EH (cell line): ENCODE measurements at regions not wholly inside any gene's neighbourhood (a gene's known extent, or its start where the extent isn't known, plus 50 kb on each side); places are given as distances from the start of the nearest gene placed in this dataset.

Experiments
- DNase-seq: peaks from one replicate; pipeline ENCODE4 v3.0.0-alpha.2; 2015; ENCODE audit warnings: low read depth

- DNase-seq, result no peak
Observed at GRCh38 chr6:165749163-165749562, 86.1 kb upstream of the PDE10A start.

GRCh38 chr6:165748390-165748789, 85.3 kb upstream of the PDE10A start:
- DNase-seq, result no peak

- no peak for DNase-seq
Observed at GRCh38 chr6:165747963-165748362, 84.9 kb upstream of the PDE10A start.

GRCh38 chr6:165746331-165746730, 83.3 kb upstream of the PDE10A start:
- DNase-seq, result no peak

GRCh38 chr6:165745492-165745891, 82.5 kb upstream of the PDE10A start:
- DNase-seq, result no peak

GRCh38 chr6:165744555-165745228, 81.7 kb upstream of the PDE10A start:
- no peak for DNase-seq

- no peak for DNase-seq
Observed at GRCh38 chr6:165743366-165743898, 80.4 kb upstream of the PDE10A start.

- DNase-seq, result no peak
Observed at GRCh38 chr6:165742047-165742446, 79.0 kb upstream of the PDE10A start.

- DNase-seq, result no peak
Observed at GRCh38 chr6:165737396-165737795, 74.4 kb upstream of the PDE10A start.

GRCh38 chr6:165735065-165735464, 72.0 kb upstream of the PDE10A start:
- DNase-seq, result no peak

GRCh38 chr6:165733489-165733791, 70.4 kb upstream of the PDE10A start:
- DNase-seq, result no peak

- DNase-seq, result no peak
Observed at GRCh38 chr6:165732696-165733488, 69.9 kb upstream of the PDE10A start.

- DNase-seq, result no peak
Observed at GRCh38 chr6:165729307-165729936, 66.4 kb upstream of the PDE10A start.

GRCh38 chr6:165728216-165728615, 65.2 kb upstream of the PDE10A start:
- no peak for DNase-seq

- DNase-seq, result no peak
Observed at GRCh38 chr6:165726965-165727381, 63.9 kb upstream of the PDE10A start.

GRCh38 chr6:165726290-165726875, 63.3 kb upstream of the PDE10A start:
- DNase-seq, result no peak

- DNase-seq, result no peak
Observed at GRCh38 chr6:165725201-165725600, 62.2 kb upstream of the PDE10A start.

- DNase-seq, result no peak
Observed at GRCh38 chr6:165723326-165723725, 60.3 kb upstream of the PDE10A start.

GRCh38 chr6:165722022-165722421, 59.0 kb upstream of the PDE10A start:
- no peak for DNase-seq

GRCh38 chr6:165721356-165721755, 58.3 kb upstream of the PDE10A start:
- DNase-seq, result no peak

GRCh38 chr6:165718491-165718891, 55.5 kb upstream of the PDE10A start:
- no peak for DNase-seq

GRCh38 chr6:165717732-165718465, 54.9 kb upstream of the PDE10A start:
- DNase-seq, result no peak
